ENCODE measurements at regions not wholly inside any gene's neighbourhood (a gene's known extent, or its start where the extent isn't known, plus 50 kb on each side); places are given as distances from the start of the nearest gene placed in this dataset.
A peak's percentile ranks its signal among the peaks of the same experiment; 100 is the strongest.
"Not testable (repeated sequence)": the region's sequence is repeated elsewhere in the genome, so short reads cannot be mapped to it uniquely, and the experiment has no call there.

DNA sequence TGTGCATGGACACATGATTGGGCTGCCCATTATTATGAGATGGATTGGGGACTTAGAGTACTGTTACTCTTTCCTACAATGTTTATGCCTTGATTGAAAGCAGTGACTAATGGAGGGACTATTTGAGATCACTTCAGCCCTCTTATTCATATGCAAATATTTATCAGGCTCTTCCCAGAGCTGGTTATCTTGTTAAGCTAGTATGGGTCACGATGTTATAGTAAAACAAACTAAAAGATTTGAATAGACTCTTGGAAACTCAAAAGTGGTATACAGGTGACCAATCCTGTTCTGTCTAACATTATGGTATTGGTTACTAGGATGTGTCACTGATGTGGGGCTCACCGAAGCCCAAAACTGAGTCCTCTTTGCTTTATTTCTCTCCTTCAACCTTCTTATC lies 306.2 kb upstream of the CASK start:
- no peak for ATAC-seq (replicated peaks)

DNA sequence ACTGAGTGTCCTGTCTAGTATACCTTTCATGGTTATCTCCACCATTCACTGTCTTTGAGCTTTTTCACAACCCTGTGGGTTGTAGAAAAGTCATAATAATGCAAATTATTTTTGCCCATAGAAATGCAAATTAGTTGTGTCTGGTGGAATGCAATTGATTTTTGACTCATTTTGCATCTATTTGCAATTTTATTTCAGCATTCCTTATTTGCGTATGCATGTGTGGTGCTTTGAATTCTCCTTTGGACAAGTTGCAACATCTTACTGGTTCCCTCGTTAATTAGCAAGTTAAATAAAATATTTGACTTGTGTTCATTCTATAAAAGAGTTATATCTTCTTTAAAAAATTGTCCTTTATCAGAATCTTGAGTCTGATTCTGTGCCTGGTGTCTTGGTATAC lies 297.3 kb upstream of the CASK start:
- H3K4me1 Mint-ChIP-seq: no peaks in the 10 kb centered on the region
- peaks cover 0 to 2% of the 10 kb centered on the region in 2 donors for H3K36me3 Mint-ChIP-seq
- no peak for DNase-seq
- peaks cover 0 to 5% of the 10 kb centered on the region in 2 donors for H3K9me3 Mint-ChIP-seq
- no peak for ATAC-seq (replicated peaks)
- H3K27me3 Mint-ChIP-seq: peaks cover 0 to under 1% of the 10 kb centered on the region in 2 donors
- no peak overlapping the region for H3K4me3 Mint-ChIP-seq
- H3K27ac Mint-ChIP-seq: no peak overlapping the region

More for the DNA sequence above, 306.2 kb upstream of the CASK start:
- Mint-ChIP-seq H3K27ac (no peak overlapping the region), H3K36me3 (peaks cover 9 to 14% of the 10 kb centered on the region in 2 donors), H3K4me3 (no peak overlapping the region), H3K9me3 (peaks cover 10 to 16% of the 10 kb centered on the region in 2 donors), H3K27me3 (peaks cover 16 to 18% of the 10 kb centered on the region in 2 donors), H3K4me1 (no peaks in the 10 kb centered on the region)
- DNase-seq: no peak

DNA sequence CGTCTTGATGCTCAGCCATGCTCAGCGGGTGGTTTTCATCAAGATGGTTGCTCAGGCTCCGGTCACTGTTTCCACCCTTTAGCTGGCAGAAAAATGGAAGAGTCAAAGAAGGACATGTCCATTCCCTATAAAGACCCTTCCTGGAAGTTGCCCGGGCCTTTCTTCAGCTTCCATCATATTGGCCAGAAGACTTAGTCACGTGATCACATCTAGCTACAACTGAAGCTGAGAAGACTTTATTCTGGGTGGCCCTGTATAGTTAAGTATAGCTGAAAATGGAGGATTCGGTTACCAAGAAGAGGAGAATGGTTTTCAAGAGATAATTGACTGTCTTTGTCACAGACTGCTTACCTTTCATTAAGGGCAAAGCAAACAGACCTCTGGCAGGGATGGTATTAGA lies 296.7 kb upstream of the CASK start:
- no peak overlapping the region for H3K27ac Mint-ChIP-seq
- H3K4me3 Mint-ChIP-seq: no peak overlapping the region
- no peak for ATAC-seq (replicated peaks)
- H3K27me3 Mint-ChIP-seq: no peaks in the 10 kb centered on the region
- peaks cover 0 to 5% of the 10 kb centered on the region in 2 donors for H3K9me3 Mint-ChIP-seq
- no peaks in the 10 kb centered on the region for H3K4me1 Mint-ChIP-seq
- peaks cover 0 to 2% of the 10 kb centered on the region in 2 donors for H3K36me3 Mint-ChIP-seq
- no peak for DNase-seq

DNA sequence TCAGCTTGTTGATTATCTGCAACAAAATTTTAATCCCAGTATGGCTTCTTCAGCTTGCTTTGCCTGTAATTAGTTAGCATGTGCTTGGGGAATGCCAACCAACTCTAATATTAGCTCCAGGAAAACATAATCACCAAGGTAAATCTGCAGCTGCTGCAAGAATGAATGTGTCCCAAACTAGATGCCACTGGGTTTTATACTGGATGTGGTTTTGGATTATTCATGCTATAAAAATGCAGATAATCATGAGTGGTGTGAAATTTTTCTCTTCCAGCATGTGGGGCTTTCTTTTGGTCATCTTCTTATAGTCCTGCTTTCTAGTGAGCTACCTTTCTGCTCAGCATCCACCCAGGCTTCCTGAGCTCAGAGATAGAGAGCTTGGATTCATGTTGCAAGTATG lies 295.9 kb upstream of the CASK start:
- H3K27ac Mint-ChIP-seq: no peak overlapping the region
- H3K4me3 Mint-ChIP-seq: no peak overlapping the region
- H3K27me3 Mint-ChIP-seq: no peaks in the 10 kb centered on the region
- no peaks in the 10 kb centered on the region for H3K36me3 Mint-ChIP-seq
- no peak for DNase-seq
- H3K9me3 Mint-ChIP-seq: peaks cover 0 to 2% of the 10 kb centered on the region in 2 donors
- ATAC-seq (replicated peaks): no peak
- no peaks in the 10 kb centered on the region for H3K4me1 Mint-ChIP-seq

DNA sequence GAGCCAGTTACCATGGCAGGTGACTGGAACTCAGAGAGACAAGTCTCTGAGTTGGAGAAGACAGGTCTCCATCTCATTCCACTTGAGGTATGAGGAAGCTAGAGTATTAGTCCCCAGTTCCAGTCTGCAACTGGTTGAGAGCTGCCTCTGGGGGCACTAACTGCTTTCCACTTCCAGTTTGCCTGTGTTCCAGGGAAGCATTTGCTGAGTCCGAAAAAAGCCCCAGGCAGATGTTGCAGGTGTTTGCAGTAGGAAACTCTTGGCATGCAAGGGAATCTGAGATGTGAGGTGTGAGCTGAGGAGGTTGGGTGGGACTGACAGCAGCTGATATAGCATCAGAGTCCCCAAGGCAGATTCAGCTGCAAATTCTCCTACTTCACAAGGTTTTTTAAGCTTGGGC lies 272.2 kb upstream of the CASK start:
- no peak overlapping the region for H3K4me3 Mint-ChIP-seq
- H3K4me1 Mint-ChIP-seq: no peaks in the 10 kb centered on the region
- no peak overlapping the region for H3K27ac Mint-ChIP-seq
- ATAC-seq (replicated peaks): no peak
- H3K27me3 Mint-ChIP-seq: peaks cover 0 to 4% of the 10 kb centered on the region in 2 donors
- H3K9me3 Mint-ChIP-seq: peaks cover 5 to 6% of the 10 kb centered on the region in 2 donors
- DNase-seq: no peak
- H3K36me3 Mint-ChIP-seq: peaks cover 0 to 2% of the 10 kb centered on the region in 2 donors

DNA sequence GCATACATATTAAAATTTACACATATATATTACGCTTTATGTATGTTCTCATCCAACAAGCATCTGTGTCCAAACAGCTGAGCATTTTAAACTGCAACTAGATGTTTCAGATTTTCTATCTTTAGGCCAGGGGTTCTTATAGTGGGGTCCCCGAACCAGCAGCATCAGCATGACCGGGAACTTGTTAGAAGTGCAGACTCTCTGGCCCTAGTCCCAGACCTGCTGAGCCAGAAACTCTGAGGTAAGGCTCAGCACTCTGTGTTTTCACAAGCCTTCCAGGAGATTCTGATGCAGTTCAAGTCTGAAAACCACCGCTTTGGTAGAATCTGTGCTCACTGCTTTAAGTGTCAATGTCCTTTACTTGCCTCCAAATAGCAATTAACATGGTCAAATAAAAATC lies 266.2 kb upstream of the CASK start:
- H3K4me3 Mint-ChIP-seq: no peak overlapping the region
- H3K27me3 Mint-ChIP-seq: peaks cover 0 to 5% of the 10 kb centered on the region in 2 donors
- H3K4me1 Mint-ChIP-seq: peaks cover 0 to 3% of the 10 kb centered on the region in 2 donors
- ATAC-seq (replicated peaks) (no peak), DNase-seq (no peak)
- peaks cover 0 to 2% of the 10 kb centered on the region in 2 donors for H3K36me3 Mint-ChIP-seq
- H3K9me3 Mint-ChIP-seq: peaks cover 5 to 6% of the 10 kb centered on the region in 2 donors
- no peak overlapping the region for H3K27ac Mint-ChIP-seq

DNA sequence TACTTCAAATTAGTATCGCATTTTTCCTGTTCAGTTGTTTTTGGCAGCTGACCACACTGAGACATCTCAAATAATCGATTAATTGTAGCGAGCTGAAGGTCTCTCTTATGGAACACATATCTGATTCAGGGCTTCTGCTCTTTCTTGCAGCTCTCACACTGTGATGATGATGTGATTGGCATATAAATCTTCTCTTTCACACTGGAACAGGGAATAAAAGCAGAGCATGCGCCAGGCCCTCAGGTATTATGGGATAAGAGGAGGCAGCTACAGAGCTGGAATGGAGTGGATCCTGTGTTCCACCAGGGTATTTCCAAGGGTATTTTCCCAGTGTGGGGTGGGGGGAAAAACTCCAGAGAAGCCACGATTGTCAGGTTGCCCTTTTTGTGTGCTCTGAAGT lies 265.4 kb upstream of the CASK start:
- Mint-ChIP-seq H3K4me3 (no peak overlapping the region), H3K27ac (peak overlapping the region; percentile 6), H3K36me3 (peaks cover 0 to 2% of the 10 kb centered on the region in 2 donors), H3K9me3 (peaks cover 5 to 6% of the 10 kb centered on the region in 2 donors), H3K4me1 (peaks cover 0 to 3% of the 10 kb centered on the region in 2 donors), H3K27me3 (peaks cover 0 to 5% of the 10 kb centered on the region in 2 donors)
- DNase-seq (no peak), ATAC-seq (replicated peaks) (no peak)

DNA sequence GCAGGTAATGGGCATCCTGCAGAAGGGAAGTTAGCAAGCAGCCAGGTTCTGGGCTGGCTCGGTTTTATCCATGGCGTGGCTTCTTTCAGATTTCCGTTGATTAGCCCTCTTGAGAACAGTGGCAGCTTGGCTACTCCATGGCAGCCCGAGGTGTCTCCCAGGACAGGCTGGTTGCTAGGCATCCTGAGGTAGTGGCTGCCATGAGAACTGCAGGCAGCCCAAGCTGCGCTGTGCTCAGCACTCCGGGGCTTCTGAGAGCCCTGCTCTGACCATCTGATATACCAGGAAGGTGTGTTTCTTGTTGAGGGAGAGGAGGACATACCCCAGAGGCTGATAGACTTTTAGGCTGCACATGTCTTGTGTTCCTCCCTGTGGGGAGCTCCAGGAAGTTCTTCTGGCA lies 253.4 kb upstream of the CASK start:
- Mint-ChIP-seq H3K27ac (no peak overlapping the region), H3K36me3 (peaks cover 0 to 2% of the 10 kb centered on the region in 2 donors), H3K9me3 (peaks cover 0 to 2% of the 10 kb centered on the region in 2 donors), H3K4me3 (no peak overlapping the region), H3K4me1 (no peaks in the 10 kb centered on the region), H3K27me3 (peaks cover 6 to 22% of the 10 kb centered on the region in 2 donors)
- DNase-seq (no peak), ATAC-seq (replicated peaks) (no peak)

DNA sequence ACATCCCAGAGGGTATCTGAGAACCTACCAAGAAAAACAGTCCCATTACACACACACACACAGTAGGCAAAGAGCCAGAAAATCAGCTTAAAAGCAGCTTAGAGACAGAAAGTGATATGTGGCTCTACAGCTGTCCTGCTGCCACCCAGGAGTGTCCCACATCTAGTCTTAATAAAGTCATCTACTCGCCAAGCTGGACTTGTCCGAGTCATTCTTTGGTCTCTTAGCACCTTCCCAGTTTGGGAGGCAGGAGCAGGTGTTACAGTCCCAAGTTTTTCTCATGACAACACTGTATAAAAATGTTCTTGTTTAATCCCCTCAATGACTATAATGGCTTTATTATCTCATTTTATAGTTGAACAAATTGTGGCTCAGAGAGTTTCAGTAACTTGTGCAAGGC lies 252.5 kb upstream of the CASK start:
- Mint-ChIP-seq H3K27ac (no peak overlapping the region), H3K27me3 (peaks cover 6 to 28% of the 10 kb centered on the region in 2 donors), H3K9me3 (peaks cover 0 to 2% of the 10 kb centered on the region in 2 donors), H3K36me3 (peaks cover 0 to 2% of the 10 kb centered on the region in 2 donors), H3K4me3 (no peak overlapping the region), H3K4me1 (no peaks in the 10 kb centered on the region)
- no peak for ATAC-seq (replicated peaks)
- no peak for DNase-seq

DNA sequence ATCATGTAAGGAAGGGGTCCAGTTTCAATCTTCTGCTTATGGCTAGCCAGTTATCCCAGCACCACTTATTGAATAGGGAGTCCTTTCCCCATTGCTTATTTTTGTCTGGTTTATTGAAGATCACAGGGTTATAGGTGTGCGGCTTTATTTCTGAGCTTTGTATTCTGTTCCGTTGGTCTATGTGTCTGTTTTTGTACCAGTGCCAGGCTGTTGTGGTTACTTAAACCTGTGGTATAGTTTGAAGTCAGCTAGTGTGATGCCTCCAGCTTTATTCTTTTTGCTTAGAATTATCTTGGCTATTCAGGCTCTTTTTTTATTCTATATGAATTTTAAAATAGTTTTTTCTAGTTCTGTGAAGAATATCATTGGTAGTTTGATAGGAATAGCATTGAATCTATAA lies 234.6 kb upstream of the CASK start:
- H3K36me3 Mint-ChIP-seq; H3K4me1 Mint-ChIP-seq; ATAC-seq (replicated peaks); H3K27ac Mint-ChIP-seq; DNase-seq; H3K4me3 Mint-ChIP-seq: not testable (repeated sequence)
- H3K27me3 Mint-ChIP-seq: peaks cover 4 to 10% of the 10 kb centered on the region in 2 donors
- peaks cover 15 to 22% of the 10 kb centered on the region in 2 donors for H3K9me3 Mint-ChIP-seq

DNA sequence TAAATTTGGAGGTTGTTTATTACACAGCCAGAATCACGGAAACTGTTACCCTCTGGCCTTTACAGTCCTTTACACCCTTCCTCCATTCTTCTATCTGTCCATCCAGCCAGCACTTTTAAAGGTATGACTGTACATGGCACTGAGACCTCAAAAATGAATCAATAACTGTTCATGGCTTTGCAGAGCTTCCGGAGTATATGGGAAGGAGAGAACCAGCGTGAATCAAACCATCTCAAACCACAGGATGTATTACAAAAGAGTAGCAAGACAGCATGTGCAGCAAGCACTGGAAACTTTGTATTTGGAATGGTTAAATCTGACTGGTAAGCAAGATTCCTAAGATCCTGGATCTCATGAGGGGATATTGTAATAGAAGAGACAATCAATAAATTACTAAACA lies 228.5 kb upstream of the CASK start:
- DNase-seq (no peak), ATAC-seq (replicated peaks) (no peak)
- Mint-ChIP-seq H3K27me3 (peaks cover 0 to 10% of the 10 kb centered on the region in 2 donors), H3K36me3 (no peaks in the 10 kb centered on the region), H3K9me3 (no peaks in the 10 kb centered on the region), H3K4me1 (no peaks in the 10 kb centered on the region), H3K27ac (no peak overlapping the region), H3K4me3 (no peak overlapping the region)

DNA sequence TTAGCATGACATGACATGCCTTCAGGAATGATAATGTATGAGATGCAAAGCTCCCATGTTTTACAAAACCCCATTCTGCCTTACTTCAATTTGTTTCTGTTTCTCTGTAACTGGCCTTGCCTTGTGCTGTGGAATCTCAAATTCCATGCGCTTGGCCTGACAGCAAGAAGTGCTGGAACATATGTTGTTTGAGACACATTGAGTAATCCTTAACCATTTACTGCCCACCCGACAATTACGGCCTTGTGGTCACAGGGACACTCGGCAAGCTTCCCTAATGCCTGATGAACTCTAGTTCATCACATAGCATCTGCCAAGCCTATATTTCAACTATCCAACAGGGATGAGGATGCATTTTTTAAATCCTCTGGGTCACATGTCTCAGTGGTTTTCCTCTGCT lies 226.4 kb upstream of the CASK start:
- Mint-ChIP-seq H3K27ac (no peak overlapping the region), H3K36me3 (no peaks in the 10 kb centered on the region), H3K4me1 (no peaks in the 10 kb centered on the region), H3K27me3 (peaks cover 0 to 11% of the 10 kb centered on the region in 2 donors), H3K4me3 (no peak overlapping the region), H3K9me3 (no peaks in the 10 kb centered on the region)
- ATAC-seq (replicated peaks) (no peak), DNase-seq (no peak)

DNA sequence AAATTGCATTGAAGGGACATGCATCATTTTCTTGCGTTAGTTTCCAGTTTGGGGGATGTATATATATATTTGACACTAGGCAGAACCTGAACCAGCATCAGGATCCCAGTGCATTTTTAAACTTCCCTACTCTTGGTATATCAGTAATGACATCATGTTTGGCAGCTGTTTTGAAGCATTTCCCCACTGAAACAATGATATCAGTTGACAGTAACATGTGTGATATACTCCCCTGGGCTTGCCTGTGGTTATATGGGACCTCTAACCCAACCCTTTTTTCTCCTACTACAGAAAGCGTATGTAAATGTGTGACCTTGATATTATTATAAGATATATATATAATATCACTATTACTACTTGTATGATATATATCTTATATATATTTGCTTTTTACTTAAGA lies 225.9 kb upstream of the CASK start:
- no peak overlapping the region for H3K27ac Mint-ChIP-seq
- H3K27me3 Mint-ChIP-seq: peaks cover 0 to 14% of the 10 kb centered on the region in 2 donors
- no peaks in the 10 kb centered on the region for H3K9me3 Mint-ChIP-seq
- DNase-seq: no peak
- no peak for ATAC-seq (replicated peaks)
- no peak overlapping the region for H3K4me3 Mint-ChIP-seq
- no peaks in the 10 kb centered on the region for H3K4me1 Mint-ChIP-seq
- no peaks in the 10 kb centered on the region for H3K36me3 Mint-ChIP-seq

DNA sequence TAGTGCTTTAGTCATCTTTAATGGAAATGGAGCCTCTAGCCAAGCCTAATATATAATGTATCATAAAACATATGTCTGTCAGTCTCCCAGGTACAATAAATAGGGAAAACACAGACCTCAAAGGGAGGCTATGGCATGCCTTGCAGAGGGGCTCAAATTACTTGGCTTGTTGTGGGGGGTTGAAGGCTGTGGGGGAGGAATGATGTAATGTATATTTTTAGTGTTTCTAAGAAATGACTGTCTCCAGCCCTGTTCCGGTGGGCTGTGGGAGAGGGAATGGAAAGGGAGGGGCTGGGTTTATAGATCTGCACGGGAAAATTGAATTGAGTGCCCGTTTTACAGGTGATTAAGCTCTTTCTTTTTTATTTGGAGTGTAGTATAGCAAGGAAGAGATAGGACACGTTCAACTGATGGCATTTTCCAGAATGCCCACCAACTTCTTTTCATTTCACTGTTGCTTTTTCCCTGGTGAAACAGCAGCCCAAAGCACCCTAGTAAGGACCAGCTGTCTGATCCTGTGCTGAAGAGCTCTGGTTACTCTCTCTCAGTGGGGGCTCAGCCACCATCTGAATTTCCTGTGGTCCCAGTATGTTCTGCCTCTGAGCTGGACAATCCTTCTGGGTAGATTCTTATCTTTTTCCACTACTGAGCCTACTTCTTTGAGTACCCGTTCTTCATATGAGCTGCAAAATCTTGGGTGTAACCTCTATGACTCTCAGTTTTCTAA lies 220.7 kb upstream of the CASK start:
- H3K4me3 Mint-ChIP-seq: no peak overlapping the region
- peaks cover 0 to 6% of the 10 kb centered on the region in 2 donors for H3K36me3 Mint-ChIP-seq
- H3K27ac Mint-ChIP-seq: no peak overlapping the region
- ATAC-seq (replicated peaks): no peak
- DNase-seq: no peak
- H3K4me1 Mint-ChIP-seq: no peaks in the 10 kb centered on the region
- H3K27me3 Mint-ChIP-seq: peaks cover 0 to 24% of the 10 kb centered on the region in 2 donors
- peaks cover under 1 to 6% of the 10 kb centered on the region in 2 donors for H3K9me3 Mint-ChIP-seq

DNA sequence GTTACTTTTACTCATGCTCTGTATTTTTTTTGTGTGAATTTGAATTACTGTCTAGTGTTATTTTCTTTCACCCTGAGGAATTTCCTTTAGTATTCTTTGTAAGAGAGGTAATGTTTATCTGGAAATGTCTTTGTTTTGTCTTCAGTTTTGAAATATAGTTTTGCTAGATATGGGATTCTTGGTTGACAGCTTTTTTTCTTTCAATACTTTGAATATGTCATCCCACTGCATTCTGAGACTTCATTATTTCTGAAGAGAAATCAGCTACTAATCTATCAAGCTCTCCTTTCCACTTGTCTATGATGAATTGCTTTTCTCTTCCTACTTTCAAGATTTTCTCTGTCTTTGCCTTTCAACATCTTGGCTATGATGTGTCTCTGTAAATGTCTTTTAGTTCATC lies 217.0 kb upstream of the CASK start:
- no peak for DNase-seq
- H3K9me3 Mint-ChIP-seq: peaks cover 6 to 10% of the 10 kb centered on the region in 2 donors
- no peak overlapping the region for H3K27ac Mint-ChIP-seq
- H3K27me3 Mint-ChIP-seq: peaks cover 0 to 18% of the 10 kb centered on the region in 2 donors
- ATAC-seq (replicated peaks): no peak
- no peak overlapping the region for H3K4me3 Mint-ChIP-seq
- H3K4me1 Mint-ChIP-seq: no peaks in the 10 kb centered on the region
- peaks cover 0 to 6% of the 10 kb centered on the region in 2 donors for H3K36me3 Mint-ChIP-seq
